ENCODE measurements at regions not wholly inside any gene's neighbourhood (a gene's known extent, or its start where the extent isn't known, plus 50 kb on each side); places are given as distances from the start of the nearest gene placed in this dataset.

- no peak for TF ChIP-seq CTCF (IDR thresholded peaks at IDR 0.05; ENCODE audit: poor library complexity, severe bottlenecking)
- no peak for TF ChIP-seq EZH2 (IDR thresholded peaks at IDR 0.05; ENCODE audit: borderline replicate concordance, insufficient read depth, low read length, poor library complexity, severe bottlenecking)
- no peak for TF ChIP-seq REST (IDR thresholded peaks at IDR 0.05; ENCODE audit: borderline replicate concordance)
- no peak for TF ChIP-seq MXI1 (conservative IDR thresholded peaks at IDR 0.05; ENCODE audit: poor library complexity, severe bottlenecking)
- TF ChIP-seq EP300 (conservative IDR thresholded peaks at IDR 0.05; ENCODE audit: poor library complexity, severe bottlenecking): no peak
- no peak for TF ChIP-seq RAD21 (conservative IDR thresholded peaks at IDR 0.05)
- no peak for TF ChIP-seq SMC3 (conservative IDR thresholded peaks at IDR 0.05; ENCODE audit: poor library complexity)
- no peak for TF ChIP-seq POLR2AphosphoS5 (IDR thresholded peaks at IDR 0.05)
- no peak for TF ChIP-seq TAF1 (IDR thresholded peaks at IDR 0.05; ENCODE audit: low read depth)
Observed at GRCh38 chr7:6886198-6886597, 60.1 kb upstream of the CCZ1B start.
